K562 (cell line): ENCODE measurements at regions not wholly inside any gene's neighbourhood (a gene's known extent, or its start where the extent isn't known, plus 50 kb on each side); places are given as distances from the start of the nearest gene placed in this dataset.

Experiments
- ATAC-seq: fragments of 200-7000 bp; cut with Tn5 transposase; 3 replicates; pipeline ENCODE4 v1.9.1; 2020; ENCODE audit warnings: moderate library complexity
- BruUV-seq: library from RNA; stranded (reverse); fragments of 400-500 nt; replicated peaks from 2 replicates; lab custom pipeline; 2021; lab: Mats Ljungman, UMichigan
- CTCF ChIA-PET: fragments of 300-600 bp; formaldehyde crosslinking; extraction: SDS; loops from one replicate; lab custom pipeline; 2021; ENCODE audit warnings: low intra/inter-chr PET ratio; lab: Yijun Ruan, JAX
- POLR2A ChIA-PET: fragments of 300-600, 350-650 bp; sonication (Branson Sonifier 250); formaldehyde crosslinking; extraction: SDS; loops from one replicate; lab custom pipeline; 2021; ENCODE audit warnings: antibody characterized with exemption, inconsistent platforms; lab: Yijun Ruan, JAX
- DNase-seq, 4 experiments: peaks; one replicate each; pipeline versions ENCODE4 v3.0.0 to v3.0.0-alpha.2; 2011 to 2018; ENCODE audit warnings: low spot score in 3 of 4, mixed read lengths in 3 of 4; ENCODE audit errors: extremely low read depth in 1 of 4
- FAIRE-seq: peaks from 2 replicates; lab custom pipeline; 2011; peaks lifted over from hg19 to GRCh38; lab: Jason Lieb, UNC
- H2AFZ ChIP-seq: 2 replicates; pipeline ENCODE4 v1.6.0; 2011; ENCODE audit warnings: low read depth, low read length, control low read depth, inconsistent platforms
- H3K27ac ChIP-seq: fragments of 200-600 bp; 3 replicates; pipeline ENCODE4 v1.8.0; 2011; ENCODE audit warnings: low read depth, mild to moderate bottlenecking, control low read depth, inconsistent platforms, low read length, moderate library complexity, mixed read lengths; ENCODE audit errors: extremely low read depth
- H3K27me3 ChIP-seq, 2 experiments: fragments of 300-600 bp in 1 of 2; 2 replicates in 1 of 2; 3 replicates in 1 of 2; pipeline versions ENCODE4 v1.6.0 to v1.8.0; 2011; ENCODE audit warnings: inconsistent platforms in 2 of 2, low read length in 2 of 2, mild to moderate bottlenecking in 1 of 2, mixed read lengths in 1 of 2, moderate library complexity in 1 of 2; ENCODE audit not compliant: control insufficient read depth in 2 of 2, insufficient read depth in 2 of 2
- H3K36me3 ChIP-seq: fragments of 300-600 bp; 3 replicates; pipeline ENCODE4 v1.8.0; 2011; ENCODE audit warnings: mild to moderate bottlenecking, low read length, inconsistent platforms; ENCODE audit not compliant: control insufficient read depth, insufficient read depth
- H3K4me1 ChIP-seq, 2 experiments: fragments of 200-600 bp in 1 of 2; replicated peaks in 1 of 2; 2 replicates in 1 of 2; 3 replicates in 1 of 2; pipeline versions ENCODE4 v1.5.1 to v1.8.0; 2011; ENCODE audit warnings: inconsistent platforms in 2 of 2, low read length in 2 of 2, mild to moderate bottlenecking in 1 of 2, mixed read lengths in 1 of 2, moderate library complexity in 1 of 2; ENCODE audit not compliant: control insufficient read depth in 2 of 2, insufficient read depth in 2 of 2
- H3K4me2 ChIP-seq: 2 replicates; pipeline ENCODE4 v1.6.1; 2011; ENCODE audit warnings: low read length, control low read depth, inconsistent platforms, mixed read lengths; ENCODE audit not compliant: insufficient read depth
- H3K4me3 ChIP-seq: fragments of 200-600 bp; sonication (generic), shearing (Covaris generic); 2 replicates; pipeline ENCODE4 v1.5.1; 2016; ENCODE audit warnings: control low read depth, inconsistent platforms
- H3K79me2 ChIP-seq: fragments of 200-600 bp; 3 replicates; pipeline ENCODE4 v1.8.0; 2011; ENCODE audit warnings: low read length, inconsistent platforms; ENCODE audit not compliant: control insufficient read depth, insufficient read depth
- H3K9ac ChIP-seq, 2 experiments: 2 replicates each; pipeline versions ENCODE4 v1.6.0 to v1.6.1; 2011; ENCODE audit warnings: low read depth in 2 of 2, low read length in 2 of 2, control low read depth in 1 of 2, inconsistent platforms in 1 of 2, mild to moderate bottlenecking in 1 of 2, mixed read lengths in 1 of 2; ENCODE audit not compliant: insufficient read depth in 1 of 2
- H3K9me1 ChIP-seq: one replicate; pipeline ENCODE4 v1.6.0; 2011; ENCODE audit warnings: inconsistent platforms, mild to moderate bottlenecking, low read length, moderate library complexity; ENCODE audit not compliant: control insufficient read depth, insufficient read depth
- H3K9me3 ChIP-seq: replicated peaks from 2 replicates; pipeline ENCODE4 v1.5.1; 2011; ENCODE audit warnings: low read depth, low read length, inconsistent platforms; ENCODE audit not compliant: control insufficient read depth, insufficient read depth
- H4K20me1 ChIP-seq: replicated peaks from 2 replicates; pipeline ENCODE4 v1.6.1; 2011; ENCODE audit warnings: low read length, inconsistent platforms, mixed read lengths; ENCODE audit not compliant: control insufficient read depth, insufficient read depth
- GABPA ChIP-seq: fragments of 200-800 bp; sonication (Bioruptor generic); conservative IDR thresholded peaks from 2 replicates; pipeline ENCODE4 v1.6.1; 2016; ENCODE audit warnings: low read depth, missing genetic modification characterization, missing compliant biosample characterization
- PML ChIP-seq: IDR thresholded peaks from 2 replicates; pipeline ENCODE4 v1.6.1; 2012; ENCODE audit warnings: low read length, inconsistent platforms
- PREB ChIP-seq: sonication (generic); formaldehyde crosslinking; IDR thresholded peaks from 2 replicates; pipeline ENCODE4 v1.8.1; 2023; ENCODE audit warnings: mild to moderate bottlenecking, missing genetic modification reagents
- SMAD3 ChIP-seq: fragments of 450-650 bp; formaldehyde crosslinking; conservative IDR thresholded peaks from 2 replicates; pipeline ENCODE4 v1.4.0; 2020; ENCODE audit warnings: mild to moderate bottlenecking
- ZNF217 ChIP-seq: sonication (generic); formaldehyde crosslinking; IDR thresholded peaks from 2 replicates; pipeline ENCODE4 v1.8.0; 2022; ENCODE audit warnings: mild to moderate bottlenecking, missing genetic modification reagents
- WGBS: fragments of 100-300 bp; shearing (Covaris generic); methylation state at CpG from one replicate; pipeline ENCODE4 v1.1.6; 2016; ENCODE audit warnings: low coverage, mixed read lengths; ENCODE audit not compliant: insufficient coverage; ENCODE audit errors: missing lambda C conversion rate; 5-methylcytosine and 5-hydroxymethylcytosine counted together
- in situ Hi-C: fragments of 300-500 bp; cut with MboI; formaldehyde crosslinking; loops from 4 replicates; pipeline ENCODE4 v1.15.0; 2018; ENCODE audit warnings: inconsistent platforms, mixed read lengths
- intact Hi-C: fragments of 100-400 bp; cut with micrococcal nuclease; formaldehyde crosslinking; loops from 2 replicates; pipeline ENCODE4 v1.14.2; 2022

DNA sequence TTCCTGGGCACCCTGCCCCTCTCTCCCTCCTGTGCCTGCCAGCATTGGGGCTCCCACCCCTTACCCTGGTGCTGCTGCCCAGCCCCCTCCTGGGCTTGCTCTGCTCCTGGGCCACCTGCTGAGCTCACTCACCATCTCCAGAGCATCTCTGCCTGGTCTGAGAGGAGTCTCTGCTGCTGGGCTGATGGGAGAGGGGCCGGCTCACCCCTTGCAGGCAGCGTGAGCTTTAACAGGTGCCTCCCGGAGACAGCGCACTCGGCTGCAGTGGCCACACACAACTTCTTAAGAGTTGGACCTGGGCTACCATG is 721.7 kb downstream of the MATN1 start:
- FAIRE-seq (no peak), DNase-seq (no peak), ATAC-seq (no peak)
- Histone ChIP-seq H4K20me1 (no peaks in the 10 kb centered on the region), H3K9me3 (no peaks in the 10 kb centered on the region), H3K4me2 (no peak overlapping the region), H3K79me2 (no peaks in the 10 kb centered on the region), H3K9ac (no peak overlapping the region; a peak in 1 of 4 replicates), H2AFZ (no peak overlapping the region), H3K36me3 (no peaks in the 10 kb centered on the region), H3K9me1 (no peaks in the 10 kb centered on the region), H3K27me3 (no peaks in the 10 kb centered on the region; a peak in 1 of 5 replicates), H3K4me3 (no peak overlapping the region), H3K4me1 (no peaks in the 10 kb centered on the region), H3K27ac (no peak overlapping the region)
- no peak for TF ChIP-seq ZNF217 (CRISPR knock-in tag)
- intact Hi-C loops, result no loop called here
- WGBS, result 0% methylated on average over 5 of the region's 5 CpGs
- POLR2A ChIA-PET, result interaction anchor here (0.7 kb wide), 1 partner anchor 362 kb away, joined by 3 read pairs; no protein-coding TSS in a partner anchor
- CTCF ChIA-PET, result no interaction called here
- BruUV-seq, result no TSS peak
- in situ Hi-C loops, result no loop called here

DNA sequence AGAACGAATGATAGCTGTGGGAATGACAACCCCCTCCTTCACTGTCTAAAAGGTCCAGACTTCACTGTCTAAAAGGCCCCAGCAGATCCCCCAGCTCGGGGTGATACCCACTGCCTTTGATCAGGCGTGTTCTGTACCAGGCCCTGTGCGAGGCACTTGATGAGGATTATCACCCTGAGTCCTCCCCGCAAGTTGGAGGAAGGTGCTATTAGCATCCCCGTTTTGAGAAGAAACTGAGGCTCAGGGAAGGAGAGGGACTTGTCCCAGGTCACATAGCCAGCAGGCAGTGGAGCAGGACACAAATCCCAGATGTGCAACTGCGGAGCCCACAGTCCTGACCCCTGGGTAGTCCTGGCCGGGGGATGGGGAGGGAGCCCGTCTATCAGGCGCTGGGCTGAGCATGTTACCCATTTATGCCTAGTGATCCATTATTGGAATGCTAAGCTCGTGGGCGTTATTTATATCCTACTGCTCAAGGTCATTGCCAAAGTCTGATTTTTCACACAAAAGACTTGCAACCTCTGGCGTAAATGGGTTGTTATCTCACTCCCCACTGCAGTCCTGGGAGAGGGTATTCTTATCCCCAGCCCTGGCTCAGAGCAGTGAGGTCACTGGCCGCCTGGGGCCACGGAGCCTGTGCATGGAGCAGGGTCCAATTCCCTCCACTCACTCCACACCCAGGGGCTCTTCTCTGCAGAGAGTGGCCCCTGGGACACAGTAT is 722.2 kb downstream of the MATN1 start:
- no peak overlapping the region for H3K27ac ChIP-seq
- intact Hi-C loops, result no loop called here
- ATAC-seq (no peak), DNase-seq (no peak)
- H3K4me3 ChIP-seq, result no peak overlapping the region
- H3K36me3 ChIP-seq, result no peaks in the 10 kb centered on the region
- H3K79me2 ChIP-seq, result no peaks in the 10 kb centered on the region
- TF ChIP-seq GABPA (tag), result no peak
- no peak for TF ChIP-seq PML
- no peak for TF ChIP-seq SMAD3
- no peak for TF ChIP-seq PREB (CRISPR knock-in tag)
- TF ChIP-seq, all 486 proteins: peak for 0
- ChIA-PET CTCF (no interaction called here), POLR2A (no interaction called here)
- no peak for FAIRE-seq
- Histone ChIP-seq H3K9ac (no peak overlapping the region; a peak in 1 of 4 replicates), H3K27me3 (no peaks in the 10 kb centered on the region; a peak in 1 of 5 replicates), H2AFZ (no peak overlapping the region), H4K20me1 (no peaks in the 10 kb centered on the region), H3K9me1 (no peaks in the 10 kb centered on the region), H3K9me3 (no peaks in the 10 kb centered on the region), H3K4me1 (no peaks in the 10 kb centered on the region), H3K4me2 (no peak overlapping the region)
- no TSS peak for BruUV-seq
- in situ Hi-C loops, result no loop called here
- under 1% methylated on average over 15 of the region's 15 CpGs for WGBS
